Right kidney (tissue), 1 donor: ENCODE measurements at regions not wholly inside any gene's neighbourhood (a gene's known extent, or its start where the extent isn't known, plus 50 kb on each side); places are given as distances from the start of the nearest gene placed in this dataset.
"Not testable (repeated sequence)": the region's sequence is repeated elsewhere in the genome, so short reads cannot be mapped to it uniquely, and the experiment has no call there.

Source experiments
- DNase-seq: peaks from one replicate; pipeline ENCODE4 v3.0.0-alpha.2; 2016

DNA sequence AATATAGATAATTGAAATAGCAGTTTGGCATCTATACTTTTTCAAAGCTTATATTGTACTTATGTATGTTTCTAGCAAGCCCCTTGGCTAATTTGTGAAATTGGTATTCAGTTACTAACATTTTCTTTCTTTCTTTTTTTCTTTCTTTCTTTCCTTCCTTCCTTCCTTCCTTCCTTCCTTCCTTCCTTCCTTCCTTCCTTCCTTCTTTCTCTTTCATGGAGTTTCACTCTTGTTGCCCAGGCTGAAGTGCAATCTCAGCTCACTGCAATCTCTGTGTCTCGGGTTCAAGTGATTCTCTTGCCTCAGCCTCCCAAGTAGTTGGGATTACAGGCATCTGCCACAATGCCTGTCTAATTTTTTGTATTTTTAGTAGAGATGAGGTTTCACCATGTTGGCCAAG is 215.4 kb downstream of the NNT start:
- not testable (repeated sequence) for DNase-seq

GRCh38 chr5:43815497-43815896 is 212.5 kb downstream of the NNT start:
- no peak for DNase-seq

GRCh38 chr5:43804723-43805122 is 201.7 kb downstream of the NNT start:
- DNase-seq: no peak

DNA sequence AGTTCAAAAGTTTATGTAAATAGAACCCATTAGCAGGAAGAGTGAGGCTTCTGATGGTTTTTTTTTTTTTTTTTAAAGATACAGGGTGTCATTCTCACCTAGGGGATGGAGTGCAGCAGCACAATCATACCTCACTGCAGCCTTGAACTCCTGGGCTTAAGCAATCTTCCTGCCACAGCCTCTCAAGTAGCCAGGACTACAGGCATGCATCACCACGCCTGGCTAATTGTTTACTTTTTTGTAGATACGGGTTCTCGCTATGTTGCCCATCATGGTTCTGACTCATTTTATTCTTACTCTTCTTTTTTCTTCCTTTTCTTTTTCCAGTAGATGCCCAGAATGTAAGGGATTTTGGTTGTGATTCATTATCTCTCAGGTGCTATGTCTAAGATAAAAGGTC is 201.1 kb downstream of the NNT start:
- DNase-seq: no peak

DNA sequence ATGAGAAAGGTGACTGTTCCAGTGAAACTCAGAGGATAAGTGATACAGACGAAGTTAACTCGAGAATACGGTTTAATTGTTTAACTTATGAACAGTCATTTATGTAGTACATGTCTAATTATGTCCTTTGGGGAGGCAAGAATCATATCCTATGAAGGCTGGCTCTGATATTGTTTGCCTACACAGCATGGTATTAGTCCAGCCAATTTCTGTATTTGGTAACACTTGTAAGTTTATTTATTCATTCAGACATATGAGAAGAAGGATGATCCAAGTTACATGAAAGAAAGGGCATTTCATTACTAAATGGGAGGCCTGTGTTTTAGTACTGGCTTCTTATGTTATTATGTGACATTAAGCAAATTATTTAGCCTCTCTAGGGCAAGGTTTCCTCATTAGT is 199.7 kb downstream of the NNT start:
- no peak for DNase-seq

DNA sequence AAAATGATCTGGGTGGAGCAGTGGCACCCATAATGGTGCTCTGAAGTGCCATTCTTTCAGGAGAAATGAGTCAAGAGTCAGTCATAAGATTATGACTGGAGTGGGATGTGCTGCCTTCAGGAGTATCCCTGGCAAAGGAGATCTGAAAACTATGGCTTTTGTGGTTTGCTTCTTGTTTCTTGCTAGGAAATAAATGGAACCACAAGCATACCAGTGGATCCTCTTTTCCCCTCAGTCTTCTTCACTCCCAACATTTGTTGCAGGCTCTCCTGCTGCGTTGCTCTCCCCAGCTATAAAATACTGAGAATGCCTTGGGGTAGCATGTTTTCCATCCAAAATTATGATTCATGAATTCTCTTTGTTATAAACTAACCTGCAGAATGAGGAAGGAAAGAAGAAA is 199.1 kb downstream of the NNT start:
- no peak for DNase-seq

DNA sequence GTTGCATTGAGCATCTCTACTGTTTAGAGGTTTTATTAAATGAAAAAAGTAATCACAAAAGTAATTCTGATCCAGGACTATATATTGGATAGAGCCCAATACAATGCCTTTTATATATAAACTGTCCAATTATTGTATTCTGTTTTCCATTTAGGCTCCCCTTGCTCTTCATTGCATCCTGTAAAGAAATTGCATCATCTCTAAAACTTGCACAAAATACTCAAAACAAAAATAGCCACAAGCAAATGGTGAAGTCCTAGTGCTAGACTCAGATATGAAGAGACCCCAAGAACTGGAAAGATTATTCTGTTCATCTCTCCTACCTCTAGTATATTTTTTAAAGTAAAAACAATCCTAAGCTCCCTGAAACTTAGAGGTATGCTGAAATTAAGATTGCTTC is 195.8 kb downstream of the NNT start:
- DNase-seq: no peak

GRCh38 chr5:43791880-43792279 is 188.9 kb downstream of the NNT start:
- DNase-seq: not testable (repeated sequence)

DNA sequence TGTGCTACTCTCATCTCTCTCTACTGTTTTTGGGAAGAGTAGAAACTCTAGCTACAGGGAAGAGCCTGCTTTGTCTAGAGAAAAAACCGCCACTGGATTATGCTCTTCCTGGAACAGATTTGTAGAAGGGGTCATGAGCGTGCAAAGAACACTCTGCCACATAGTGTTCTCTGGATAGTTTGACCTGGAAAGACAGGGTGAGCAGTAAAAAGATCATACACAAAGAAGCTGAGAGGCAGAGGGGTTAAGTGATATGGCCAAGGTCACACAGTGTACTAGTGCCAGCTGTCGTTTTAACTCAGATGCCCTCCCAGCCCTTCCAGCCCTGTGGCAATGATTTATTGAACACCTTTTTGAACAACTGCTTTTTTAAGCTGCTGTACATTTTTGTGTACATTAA is 182.2 kb downstream of the NNT start:
- no peak for DNase-seq

DNA sequence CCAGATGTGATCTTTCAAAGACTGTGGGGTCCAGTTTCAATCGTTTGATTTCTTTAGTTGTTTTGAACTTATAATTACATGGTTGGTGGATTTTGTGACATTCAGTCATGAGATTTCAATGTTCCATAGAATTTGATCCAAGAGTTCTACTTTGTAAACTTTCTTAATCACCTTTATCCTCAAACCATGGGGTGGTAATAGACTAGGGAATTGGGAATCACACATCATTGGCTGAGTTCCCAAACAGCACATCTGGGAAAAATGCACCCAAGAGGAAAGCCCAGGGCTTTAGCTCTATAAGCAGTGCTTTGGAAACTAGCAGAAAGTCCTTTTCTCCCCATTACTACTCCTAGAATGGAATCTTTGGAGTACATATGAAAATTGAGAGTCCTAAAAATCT is 177.6 kb downstream of the NNT start:
- DNase-seq: no peak

- DNase-seq: no peak
Observed at GRCh38 chr5:43774881-43775399, 172.0 kb downstream of the NNT start.

- DNase-seq: no peak
Observed at GRCh38 chr5:43773478-43773844, 170.5 kb downstream of the NNT start.

GRCh38 chr5:43772764-43773477 is 169.9 kb downstream of the NNT start:
- DNase-seq: no peak

- no peak for DNase-seq
Observed at GRCh38 chr5:43772458-43772763, 169.4 kb downstream of the NNT start.

GRCh38 chr5:43771611-43772031 is 168.6 kb downstream of the NNT start:
- DNase-seq: no peak

DNA sequence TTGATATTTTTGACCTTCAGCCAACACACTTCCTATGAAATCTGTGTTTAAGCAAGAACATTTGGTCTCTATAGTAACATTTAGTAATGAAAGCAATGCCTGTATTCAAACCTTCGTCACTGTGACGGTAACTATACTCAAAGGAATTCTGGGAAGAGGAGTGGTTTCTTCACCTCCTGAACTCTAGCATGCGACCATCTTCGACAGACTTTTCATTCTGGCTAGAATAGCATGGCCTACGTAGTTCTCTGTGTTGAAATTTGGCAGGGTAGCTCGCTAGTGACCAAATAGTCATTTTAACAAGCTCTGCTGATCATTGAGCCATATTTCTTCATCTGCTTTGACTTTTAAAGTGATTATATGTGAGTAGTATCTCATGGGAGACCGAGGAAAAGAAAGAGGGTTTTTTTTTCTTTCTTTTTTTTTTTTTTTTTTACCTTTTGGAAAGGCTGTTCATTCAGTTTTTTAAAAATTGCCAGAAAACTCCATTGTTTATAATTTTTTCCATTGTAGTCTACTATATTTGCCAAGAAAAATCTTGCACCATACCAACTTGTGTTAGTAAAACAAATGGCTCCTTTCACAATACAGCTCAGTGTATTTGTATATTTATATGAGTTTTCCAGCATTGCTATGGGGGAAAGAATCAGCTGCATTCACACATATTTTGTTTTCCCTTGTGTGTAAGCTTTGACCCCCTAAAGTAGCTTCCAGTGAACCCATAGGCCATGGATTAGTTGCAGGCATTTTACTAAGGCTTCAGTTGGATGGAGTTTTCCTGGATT is 166.8 kb downstream of the NNT start:
- DNase-seq: no peak
